IPS-20b (cell line): ENCODE measurements at regions not wholly inside any gene's neighbourhood (a gene's known extent, or its start where the extent isn't known, plus 50 kb on each side); places are given as distances from the start of the nearest gene placed in this dataset.

Experiments
- H3K27ac ChIP-seq: one replicate; pipeline ENCODE4 v1.5.1; 2013; ENCODE audit warnings: low read length
- H3K27me3 ChIP-seq: 2 replicates; pipeline ENCODE4 v1.6.1; 2013; ENCODE audit warnings: mild to moderate bottlenecking, low read length, inconsistent platforms; ENCODE audit not compliant: insufficient read depth
- H3K36me3 ChIP-seq: 2 replicates; pipeline ENCODE4 v1.6.1; 2013; ENCODE audit warnings: low read depth, mild to moderate bottlenecking, inconsistent platforms, low read length, moderate library complexity; ENCODE audit not compliant: insufficient read depth
- H3K4me1 ChIP-seq: 2 replicates; pipeline ENCODE4 v1.6.1; 2013; ENCODE audit warnings: mild to moderate bottlenecking, control low read depth, inconsistent platforms, low read length, moderate library complexity; ENCODE audit not compliant: insufficient read depth
- H3K4me3 ChIP-seq: 2 replicates; pipeline ENCODE4 v1.5.1; 2013; ENCODE audit warnings: mild to moderate bottlenecking, low read length, inconsistent platforms
- H3K9ac ChIP-seq: 2 replicates; pipeline ENCODE4 v1.6.1; 2013; ENCODE audit warnings: low read depth, mild to moderate bottlenecking, inconsistent platforms, low read length, moderate library complexity
- H3K9me3 ChIP-seq: 2 replicates; pipeline ENCODE4 v1.6.1; 2013; ENCODE audit warnings: mild to moderate bottlenecking, low read depth, low read length, inconsistent platforms; ENCODE audit not compliant: insufficient read depth

DNA sequence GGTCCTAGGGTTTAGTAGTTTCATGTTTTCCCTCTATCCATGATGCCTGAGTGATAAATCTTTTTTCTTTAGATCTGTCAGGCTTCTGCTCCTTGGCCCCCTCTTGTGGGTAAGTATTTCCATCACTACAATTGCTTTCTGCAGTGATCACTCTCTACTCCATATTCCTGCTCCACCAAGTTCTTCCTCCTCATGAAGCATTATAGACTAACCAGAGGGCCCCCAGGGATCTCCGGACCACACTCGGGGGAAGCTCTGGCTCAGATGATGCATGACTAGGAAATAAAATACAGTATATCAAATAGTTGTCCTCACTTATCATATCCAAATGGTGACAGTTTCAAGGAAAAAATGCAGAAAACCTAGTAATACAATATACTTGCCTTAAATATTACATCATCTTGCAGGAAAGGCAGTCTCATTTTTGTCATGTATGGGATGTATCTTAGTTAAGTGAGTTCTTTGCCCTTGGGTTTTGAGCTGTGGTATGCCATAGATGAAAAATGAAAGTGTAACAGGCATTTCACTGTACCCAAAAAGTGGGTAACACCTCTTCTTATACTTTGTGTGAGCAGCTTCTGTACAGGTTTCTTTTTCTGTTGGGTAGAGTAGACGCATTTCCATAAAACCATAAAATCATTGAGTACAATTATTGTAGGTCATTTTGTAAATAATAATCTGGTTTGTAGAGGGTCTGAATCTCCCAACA lies 200.9 kb upstream of the EYA4 start:
- H3K9me3 ChIP-seq: no peaks in the 10 kb centered on the region
- no peak overlapping the region for H3K9ac ChIP-seq
- H3K4me1 ChIP-seq: no peaks in the 10 kb centered on the region
- H3K27me3 ChIP-seq: no peaks in the 10 kb centered on the region
- no peak overlapping the region for H3K27ac ChIP-seq
- no peaks in the 10 kb centered on the region for H3K36me3 ChIP-seq
- H3K4me3 ChIP-seq: no peak overlapping the region

GRCh38 chr6:133040803-133041419 lies 200.2 kb upstream of the EYA4 start:
- no peaks in the 10 kb centered on the region for H3K27me3 ChIP-seq
- no peak overlapping the region for H3K27ac ChIP-seq
- H3K9ac ChIP-seq: no peak overlapping the region
- no peak overlapping the region for H3K4me3 ChIP-seq
- H3K9me3 ChIP-seq: no peaks in the 10 kb centered on the region
- no peaks in the 10 kb centered on the region for H3K36me3 ChIP-seq
- no peaks in the 10 kb centered on the region for H3K4me1 ChIP-seq

- Histone ChIP-seq H3K9ac (no peak overlapping the region), H3K4me3 (no peak overlapping the region), H3K27ac (no peak overlapping the region), H3K36me3 (no peaks in the 10 kb centered on the region), H3K4me1 (no peaks in the 10 kb centered on the region), H3K9me3 (no peaks in the 10 kb centered on the region), H3K27me3 (no peaks in the 10 kb centered on the region)
Observed at GRCh38 chr6:133042550-133043120, 198.5 kb upstream of the EYA4 start.

GRCh38 chr6:133046576-133046975 lies 194.6 kb upstream of the EYA4 start:
- no peaks in the 10 kb centered on the region for H3K27me3 ChIP-seq
- no peak overlapping the region for H3K27ac ChIP-seq
- no peak overlapping the region for H3K9ac ChIP-seq
- H3K36me3 ChIP-seq: no peaks in the 10 kb centered on the region
- H3K9me3 ChIP-seq: no peaks in the 10 kb centered on the region
- peaks cover 4% of the 10 kb centered on the region; the same call in 1 of the 2 replicates for H3K4me1 ChIP-seq
- H3K4me3 ChIP-seq: no peak overlapping the region

GRCh38 chr6:133047065-133047665 lies 194.0 kb upstream of the EYA4 start:
- H3K27ac ChIP-seq: no peak overlapping the region
- H3K27me3 ChIP-seq: no peaks in the 10 kb centered on the region
- no peak overlapping the region for H3K4me3 ChIP-seq
- peaks cover 4% of the 10 kb centered on the region; the same call in 1 of the 2 replicates for H3K4me1 ChIP-seq
- no peaks in the 10 kb centered on the region for H3K36me3 ChIP-seq
- H3K9me3 ChIP-seq: no peaks in the 10 kb centered on the region
- H3K9ac ChIP-seq: no peak overlapping the region

DNA sequence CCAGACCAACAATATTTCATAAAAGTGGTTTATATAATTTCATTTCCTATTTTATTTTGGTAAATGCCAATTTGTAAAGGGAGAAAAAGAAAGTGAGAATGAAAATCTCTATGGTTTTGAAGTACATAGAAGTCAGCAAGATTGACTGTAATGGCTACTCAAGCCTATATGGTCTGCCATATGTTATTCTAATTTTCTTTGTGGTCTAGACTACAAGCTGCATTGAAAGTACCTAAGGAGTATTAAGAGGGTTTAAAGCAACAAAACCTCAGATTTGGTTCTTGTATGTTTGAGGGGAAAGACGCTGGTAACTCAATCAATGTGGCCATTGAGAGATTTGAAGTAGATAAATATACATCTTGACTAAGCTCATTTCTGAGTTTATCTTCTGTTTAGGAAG lies 193.5 kb upstream of the EYA4 start:
- Histone ChIP-seq H3K27me3 (no peaks in the 10 kb centered on the region), H3K27ac (no peak overlapping the region), H3K4me3 (no peak overlapping the region), H3K4me1 (peaks cover 4% of the 10 kb centered on the region; the same call in 1 of the 2 replicates), H3K9ac (no peak overlapping the region), H3K9me3 (no peaks in the 10 kb centered on the region), H3K36me3 (no peaks in the 10 kb centered on the region)

GRCh38 chr6:133051240-133051639 lies 189.9 kb upstream of the EYA4 start:
- Histone ChIP-seq H3K4me1 (peaks cover 22% of the 10 kb centered on the region; the same call in 1 of the 2 replicates), H3K27ac (no peak overlapping the region), H3K4me3 (no peak overlapping the region), H3K9ac (no peak overlapping the region), H3K27me3 (no peaks in the 10 kb centered on the region), H3K36me3 (no peaks in the 10 kb centered on the region), H3K9me3 (no peaks in the 10 kb centered on the region)

- Histone ChIP-seq H3K27ac (no peak overlapping the region), H3K4me3 (no peak overlapping the region), H3K36me3 (no peaks in the 10 kb centered on the region), H3K9ac (no peak overlapping the region), H3K4me1 (peaks cover 23% of the 10 kb centered on the region; the same call in 1 of the 2 replicates), H3K27me3 (no peaks in the 10 kb centered on the region), H3K9me3 (no peaks in the 10 kb centered on the region)
Observed at GRCh38 chr6:133052465-133052864, 188.7 kb upstream of the EYA4 start.

- Histone ChIP-seq H3K9me3 (no peaks in the 10 kb centered on the region), H3K4me3 (peak overlapping the region; percentile 42; the same call in 1 of the 2 replicates), H3K9ac (peak overlapping the region; percentile 75), H3K36me3 (no peaks in the 10 kb centered on the region), H3K4me1 (peaks cover 19% of the 10 kb centered on the region; the same call in 1 of the 2 replicates), H3K27ac (peak overlapping the region; percentile 94), H3K27me3 (no peaks in the 10 kb centered on the region)
Observed at GRCh38 chr6:133055441-133055966, 185.7 kb upstream of the EYA4 start.

DNA sequence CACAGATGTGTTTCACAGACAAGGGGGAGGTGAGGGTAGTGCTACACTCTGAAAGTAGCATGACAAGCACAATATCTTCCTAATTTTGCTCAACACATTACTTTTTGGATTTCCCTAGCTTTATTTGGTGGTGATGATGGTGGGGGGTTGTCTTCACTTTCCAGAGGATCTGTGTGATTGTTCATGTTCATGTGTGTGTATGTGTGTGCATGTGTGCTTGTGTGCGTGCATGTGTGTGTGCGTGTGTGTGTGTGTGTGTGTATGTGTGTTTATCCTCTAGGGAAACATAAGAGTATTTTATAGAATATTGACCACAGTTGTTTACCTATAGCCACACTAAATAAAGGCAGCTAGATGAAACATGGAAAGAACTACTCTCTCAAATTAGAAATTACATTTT lies 183.8 kb upstream of the EYA4 start:
- Histone ChIP-seq H3K36me3 (no peaks in the 10 kb centered on the region), H3K4me3 (no peak overlapping the region), H3K9me3 (no peaks in the 10 kb centered on the region), H3K27me3 (no peaks in the 10 kb centered on the region), H3K4me1 (peaks cover 19% of the 10 kb centered on the region; the same call in 1 of the 2 replicates), H3K9ac (no peak overlapping the region), H3K27ac (no peak overlapping the region)

GRCh38 chr6:133062077-133062476 lies 179.1 kb upstream of the EYA4 start:
- H3K27me3 ChIP-seq: no peaks in the 10 kb centered on the region
- no peak overlapping the region for H3K9ac ChIP-seq
- no peaks in the 10 kb centered on the region for H3K4me1 ChIP-seq
- no peaks in the 10 kb centered on the region for H3K9me3 ChIP-seq
- no peak overlapping the region for H3K4me3 ChIP-seq
- no peak overlapping the region for H3K27ac ChIP-seq
- H3K36me3 ChIP-seq: no peaks in the 10 kb centered on the region
